ENCODE measurements at regions not wholly inside any gene's neighbourhood (a gene's known extent, or its start where the extent isn't known, plus 50 kb on each side); places are given as distances from the start of the nearest gene placed in this dataset.

DNA sequence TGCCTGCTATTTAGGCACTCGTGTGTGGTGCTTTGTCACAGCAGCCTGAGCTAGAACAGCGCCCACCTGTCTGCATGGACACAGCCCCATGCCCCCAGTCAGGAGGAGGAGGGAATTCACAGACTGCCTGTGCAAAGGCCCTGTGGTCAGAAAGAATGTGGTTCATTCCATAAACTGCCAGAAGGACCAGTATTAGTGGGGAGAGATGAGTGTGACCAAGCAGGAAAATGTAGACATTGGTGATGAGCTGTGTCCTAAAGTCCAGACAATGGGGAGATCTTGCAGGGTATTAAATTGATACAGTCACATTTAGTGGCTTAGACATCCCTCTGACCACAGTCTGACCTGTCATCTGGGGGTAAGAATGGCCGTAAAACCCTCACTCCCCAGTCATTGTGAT, 83.7 kb upstream of the LINC01488 start:
- TF ChIP-seq, protein P1, sequence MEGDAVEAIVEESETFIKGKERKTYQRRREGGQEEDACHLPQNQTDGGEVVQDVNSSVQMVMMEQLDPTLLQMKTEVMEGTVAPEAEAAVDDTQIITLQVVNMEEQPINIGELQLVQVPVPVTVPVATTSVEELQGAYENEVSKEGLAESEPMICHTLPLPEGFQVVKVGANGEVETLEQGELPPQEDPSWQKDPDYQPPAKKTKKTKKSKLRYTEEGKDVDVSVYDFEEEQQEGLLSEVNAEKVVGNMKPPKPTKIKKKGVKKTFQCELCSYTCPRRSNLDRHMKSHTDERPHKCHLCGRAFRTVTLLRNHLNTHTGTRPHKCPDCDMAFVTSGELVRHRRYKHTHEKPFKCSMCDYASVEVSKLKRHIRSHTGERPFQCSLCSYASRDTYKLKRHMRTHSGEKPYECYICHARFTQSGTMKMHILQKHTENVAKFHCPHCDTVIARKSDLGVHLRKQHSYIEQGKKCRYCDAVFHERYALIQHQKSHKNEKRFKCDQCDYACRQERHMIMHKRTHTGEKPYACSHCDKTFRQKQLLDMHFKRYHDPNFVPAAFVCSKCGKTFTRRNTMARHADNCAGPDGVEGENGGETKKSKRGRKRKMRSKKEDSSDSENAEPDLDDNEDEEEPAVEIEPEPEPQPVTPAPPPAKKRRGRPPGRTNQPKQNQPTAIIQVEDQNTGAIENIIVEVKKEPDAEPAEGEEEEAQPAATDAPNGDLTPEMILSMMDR (IDR thresholded peaks at IDR 0.05; ENCODE audit: control extremely low read depth in 1 of 3, insufficient read depth in 1 of 3, low read depth in 1 of 3, low read length in 3 of 3) = no peak
- TF ChIP-seq POU5F1 (IDR thresholded peaks at IDR 0.05; ENCODE audit: low read depth, low read length) = no peak
- no peak for TF ChIP-seq CHD1 (IDR thresholded peaks at IDR 0.05; ENCODE audit: low read depth, low read length)

Measured in H1 (cell line).